HEK293 (cell line): ENCODE measurements at regions not wholly inside any gene's neighbourhood (a gene's known extent, or its start where the extent isn't known, plus 50 kb on each side); places are given as distances from the start of the nearest gene placed in this dataset.

Source experiments
- CTCF ChIA-PET: fragments of 350-600 bp; formaldehyde crosslinking; extraction: SDS; loops from one replicate; lab custom pipeline; 2021; ENCODE audit warnings: antibody characterized with exemption; lab: Yijun Ruan, JAX
- POLR2A ChIA-PET: fragments of 300-600 bp; formaldehyde crosslinking; extraction: SDS; loops from one replicate; lab custom pipeline; 2020; ENCODE audit warnings: antibody characterized with exemption, inconsistent platforms; lab: Yijun Ruan, JAX
- H3K27ac ChIP-seq: fragments of 200-500 bp; sonication (Bioruptor generic); 2 replicates; pipeline ENCODE4 v1.5.1; 2014; ENCODE audit warnings: low read depth, low read length, control low read depth, inconsistent platforms; ENCODE audit errors: extremely low read depth
- H3K36me3 ChIP-seq, 2 experiments: fragments of 200-500 bp in 1 of 2; sonication (Bioruptor generic) in 1 of 2; 1 replicate in 1 of 2; 2 replicates in 1 of 2; pipeline ENCODE4 v1.5.1; 2014 to 2017; ENCODE audit warnings: inconsistent platforms in 2 of 2, low read length in 2 of 2; ENCODE audit not compliant: control insufficient read depth in 2 of 2, insufficient read depth in 1 of 2
- H3K4me1 ChIP-seq: fragments of 200-500 bp; sonication (Bioruptor generic); 2 replicates; pipeline ENCODE4 v1.5.1; 2014; ENCODE audit warnings: mild to moderate bottlenecking, low read length, inconsistent platforms; ENCODE audit not compliant: control insufficient read depth, insufficient read depth
- H3K4me3 ChIP-seq: 2 replicates; pipeline ENCODE4 v1.5.1; 2011; ENCODE audit warnings: low read depth, mild to moderate bottlenecking, control low read depth, low read length, moderate library complexity
- H3K9me3 ChIP-seq: fragments of 200-500 bp; sonication (Bioruptor generic); 2 replicates; pipeline ENCODE4 v1.5.1; 2014; ENCODE audit warnings: low read depth, low read length, inconsistent platforms; ENCODE audit not compliant: control insufficient read depth, insufficient read depth
- IKZF3 ChIP-seq: fragments of 450-650 bp; IDR thresholded peaks from 2 replicates; pipeline ENCODE4 v1.5.0; 2018; ENCODE audit warnings: missing biosample characterization, mild to moderate bottlenecking, missing genetic modification characterization, moderate library complexity
- KLF17 ChIP-seq: fragments of 450-650 bp; formaldehyde crosslinking; IDR thresholded peaks from 2 replicates; pipeline ENCODE4 v1.5.1; 2016; ENCODE audit warnings: missing biosample characterization, missing genetic modification characterization
- MEIS1 ChIP-seq: sonication (generic); formaldehyde crosslinking; IDR thresholded peaks from 2 replicates; pipeline ENCODE4 v1.8.1; 2022; ENCODE audit warnings: missing genetic modification reagents, mild to moderate bottlenecking, borderline replicate concordance
- PATZ1 ChIP-seq: fragments of 450-650 bp; formaldehyde crosslinking; IDR thresholded peaks from 2 replicates; pipeline ENCODE4 v1.5.1; 2016; ENCODE audit warnings: missing biosample characterization, missing genetic modification characterization
- SP2 ChIP-seq: fragments of 450-650 bp; formaldehyde crosslinking; IDR thresholded peaks from 2 replicates; pipeline ENCODE4 v1.5.1; 2016; ENCODE audit warnings: missing biosample characterization, missing genetic modification characterization
- TCF7L2 ChIP-seq: IDR thresholded peaks from 2 replicates; pipeline ENCODE4 v1.6.1; 2011; ENCODE audit warnings: low read depth, mild to moderate bottlenecking, inconsistent platforms, low read length, moderate library complexity, borderline replicate concordance
- ZBTB10 ChIP-seq: fragments of 450-650 bp; formaldehyde crosslinking; IDR thresholded peaks from 2 replicates; pipeline ENCODE4 v1.5.1; 2016; ENCODE audit warnings: missing biosample characterization, missing genetic modification characterization
- ZBTB48 ChIP-seq: fragments of 450-650 bp; formaldehyde crosslinking; IDR thresholded peaks from 2 replicates; pipeline ENCODE4 v1.5.1; 2016; ENCODE audit warnings: missing biosample characterization, missing genetic modification characterization
- ZNF146 ChIP-seq: fragments of 450-650 bp; formaldehyde crosslinking; IDR thresholded peaks from 2 replicates; pipeline ENCODE4 v1.5.1; 2016; ENCODE audit warnings: missing biosample characterization, missing genetic modification characterization
- ZNF148 ChIP-seq: fragments of 450-650 bp; formaldehyde crosslinking; IDR thresholded peaks from 2 replicates; pipeline ENCODE4 v1.5.0; 2017; ENCODE audit warnings: missing biosample characterization, missing genetic modification characterization, borderline replicate concordance
- ZNF302 ChIP-seq: fragments of 450-650 bp; formaldehyde crosslinking; IDR thresholded peaks from 2 replicates; pipeline ENCODE4 v1.5.1; 2016; ENCODE audit warnings: missing biosample characterization, missing genetic modification characterization, low read depth
- ZNF404 ChIP-seq: fragments of 450-650 bp; formaldehyde crosslinking; IDR thresholded peaks from 2 replicates; pipeline ENCODE4 v1.5.1; 2017; ENCODE audit warnings: missing biosample characterization, missing genetic modification characterization
- ZNF433 ChIP-seq: fragments of 450-650 bp; formaldehyde crosslinking; IDR thresholded peaks from 2 replicates; pipeline ENCODE4 v1.5.1; 2016; ENCODE audit warnings: missing biosample characterization, missing genetic modification characterization, low read depth
- ZNF488 ChIP-seq: fragments of 450-650 bp; formaldehyde crosslinking; IDR thresholded peaks from 2 replicates; pipeline ENCODE4 v1.5.1; 2016; ENCODE audit warnings: missing biosample characterization, missing genetic modification characterization
- ZNF501 ChIP-seq: fragments of 450-650 bp; formaldehyde crosslinking; IDR thresholded peaks from 2 replicates; pipeline ENCODE4 v1.5.1; 2016; ENCODE audit warnings: missing biosample characterization, missing genetic modification characterization
- ZNF654 ChIP-seq: fragments of 450-650 bp; formaldehyde crosslinking; IDR thresholded peaks from 2 replicates; pipeline ENCODE4 v1.5.1; 2016; ENCODE audit warnings: low read depth, missing biosample characterization, missing genetic modification characterization
- ZNF785 ChIP-seq: fragments of 450-650 bp; formaldehyde crosslinking; IDR thresholded peaks from 2 replicates; pipeline ENCODE4 v1.5.1; 2016; ENCODE audit warnings: missing biosample characterization, missing genetic modification characterization
- ZNF791 ChIP-seq: fragments of 450-650 bp; formaldehyde crosslinking; IDR thresholded peaks from 2 replicates; pipeline ENCODE4 v1.5.1; 2016; ENCODE audit warnings: missing biosample characterization, missing genetic modification characterization
- ZNF792 ChIP-seq: fragments of 450-650 bp; formaldehyde crosslinking; IDR thresholded peaks from 2 replicates; pipeline ENCODE4 v1.5.1; 2016; ENCODE audit warnings: missing biosample characterization, missing genetic modification characterization

- TF ChIP-seq SP2 (tag by site-specific recombination): no peak
- POLR2A ChIA-PET: no interaction called here
- H3K9me3 ChIP-seq: no peaks in the 10 kb centered on the region
- H3K4me1 ChIP-seq: no peaks in the 10 kb centered on the region
- H3K27ac ChIP-seq: no peak overlapping the region
- CTCF ChIA-PET: no interaction called here
- H3K4me3 ChIP-seq: no peak overlapping the region
- H3K36me3 ChIP-seq: no peaks in the 10 kb centered on the region
Measured at GRCh38 chr2:118349365-118349764, 261.1 kb downstream of the INSIG2 start.

GRCh38 chr2:118348380-118349034, 260.2 kb downstream of the INSIG2 start:
- TF ChIP-seq ZNF791 (tag by site-specific recombination) (no peak), ZNF302 (tag by site-specific recombination) (no peak), MEIS1 (no peak), ZNF654 (no peak), ZNF148 (tag by site-specific recombination) (no peak), ZBTB48 (tag by site-specific recombination) (no peak), IKZF3 (tag by site-specific recombination) (no peak), ZNF488 (tag by site-specific recombination) (no peak), ZNF501 (no peak), ZBTB10 (tag by site-specific recombination) (no peak), ZNF785 (no peak), TCF7L2 (no peak), ZNF404 (tag by site-specific recombination) (no peak), PATZ1 (tag by site-specific recombination) (no peak), ZNF792 (tag by site-specific recombination) (no peak), ZNF433 (tag by site-specific recombination) (no peak), ZNF146 (tag by site-specific recombination) (no peak), KLF17 (tag by site-specific recombination) (no peak)
- TF ChIP-seq, all 188 proteins: peak for 0
- ChIA-PET CTCF (interaction anchor here (0.6 kb wide), 1 partner anchor 588 kb away, joined by 3 read pairs; no protein-coding TSS in a partner anchor), POLR2A (no interaction called here)
- Histone ChIP-seq H3K4me1 (no peaks in the 10 kb centered on the region), H3K4me3 (no peak overlapping the region), H3K36me3 (no peaks in the 10 kb centered on the region), H3K9me3 (no peaks in the 10 kb centered on the region), H3K27ac (no peak overlapping the region)
